ENCODE measurements at regions not wholly inside any gene's neighbourhood (a gene's known extent, or its start where the extent isn't known, plus 50 kb on each side); places are given as distances from the start of the nearest gene placed in this dataset.

GRCh38 chr2:163187119-163187518, 348.6 kb upstream of the KCNH7 start:
- H3K27ac Mint-ChIP-seq, result no peak overlapping the region
- no peaks in the 10 kb centered on the region for H3K4me1 Mint-ChIP-seq
- Histone ChIP-seq H3K4me2 (replicated peaks; ENCODE audit: extremely low read depth, low read length, poor library complexity, severe bottlenecking) (no peak overlapping the region), H3K4me3 (replicated peaks in 1 of 3; ENCODE audit: low read depth in 2 of 3, low read length in 3 of 3) (no peak overlapping the region), H3K9me3 (replicated peaks in 1 of 2; ENCODE audit: control insufficient read depth in 1 of 2, insufficient read depth in 1 of 2, low read length in 2 of 2) (no peaks in the 10 kb centered on the region), H3K79me2 (ENCODE audit: insufficient read depth, low read length) (no peaks in the 10 kb centered on the region), H4K20me1 (ENCODE audit: insufficient read depth, low read length) (no peaks in the 10 kb centered on the region), H3K4me1 (ENCODE audit: control insufficient read depth in 1 of 2, insufficient read depth in 2 of 2, low read length in 2 of 2) (no peaks in the 10 kb centered on the region), H2AFZ (ENCODE audit: insufficient read depth, low read depth, low read length, poor library complexity, severe bottlenecking) (no peak overlapping the region), H3K36me3 (replicated peaks in 1 of 2; ENCODE audit: control insufficient read depth in 1 of 2, insufficient read depth in 2 of 2, low read length in 2 of 2) (no peaks in the 10 kb centered on the region), H3K27me3 (ENCODE audit: control insufficient read depth in 2 of 2, insufficient read depth in 2 of 2, low read length in 2 of 2) (no peaks in the 10 kb centered on the region), H3K27ac (ENCODE audit: low read depth in 1 of 2, low read length in 2 of 2) (no peak overlapping the region), H3K9ac (ENCODE audit: insufficient read depth, low read length, poor library complexity, severe bottlenecking) (no peak overlapping the region)
- H3K27me3 Mint-ChIP-seq (ENCODE audit: low read depth in 3 of 3), result no peaks in the 10 kb centered on the region
- H3K9me3 Mint-ChIP-seq, result no peaks in the 10 kb centered on the region
- TF ChIP-seq CTCF (IDR thresholded peaks at IDR 0.05), result no peak
- WGBS (ENCODE audit: insufficient coverage), result 60% methylated on average over 1 of the region's 2 CpGs
- no peaks in the 10 kb centered on the region for H3K36me3 Mint-ChIP-seq
- no peak for DNase-seq
- no peak overlapping the region for H3K4me3 Mint-ChIP-seq
- intact Hi-C loops (cut with micrococcal nuclease), result no loop called here

- Histone ChIP-seq H4K20me1 (ENCODE audit: insufficient read depth, low read length) (no peaks in the 10 kb centered on the region), H3K79me2 (ENCODE audit: insufficient read depth, low read length) (no peaks in the 10 kb centered on the region), H3K27ac (ENCODE audit: low read depth in 1 of 2, low read length in 2 of 2) (no peak overlapping the region), H3K4me2 (replicated peaks; ENCODE audit: extremely low read depth, low read length, poor library complexity, severe bottlenecking) (no peak overlapping the region), H3K27me3 (ENCODE audit: control insufficient read depth in 2 of 2, insufficient read depth in 2 of 2, low read length in 2 of 2) (no peaks in the 10 kb centered on the region), H3K36me3 (replicated peaks in 1 of 2; ENCODE audit: control insufficient read depth in 1 of 2, insufficient read depth in 2 of 2, low read length in 2 of 2) (no peaks in the 10 kb centered on the region), H2AFZ (ENCODE audit: insufficient read depth, low read depth, low read length, poor library complexity, severe bottlenecking) (no peak overlapping the region), H3K4me3 (replicated peaks in 1 of 3; ENCODE audit: low read depth in 2 of 3, low read length in 3 of 3) (no peak overlapping the region), H3K9ac (ENCODE audit: insufficient read depth, low read length, poor library complexity, severe bottlenecking) (no peak overlapping the region), H3K4me1 (ENCODE audit: control insufficient read depth in 1 of 2, insufficient read depth in 2 of 2, low read length in 2 of 2) (no peaks in the 10 kb centered on the region), H3K9me3 (replicated peaks in 1 of 2; ENCODE audit: control insufficient read depth in 1 of 2, insufficient read depth in 1 of 2, low read length in 2 of 2) (no peaks in the 10 kb centered on the region)
- Mint-ChIP-seq H3K27me3 (ENCODE audit: low read depth in 3 of 3) (no peaks in the 10 kb centered on the region), H3K4me3 (no peak overlapping the region), H3K27ac (no peak overlapping the region), H3K36me3 (no peaks in the 10 kb centered on the region), H3K9me3 (no peaks in the 10 kb centered on the region), H3K4me1 (no peaks in the 10 kb centered on the region)
- no peak for DNase-seq
- no CpG with 5 or more reads among the region's 2 CpGs for WGBS (ENCODE audit: insufficient coverage)
- no peak for TF ChIP-seq CTCF (IDR thresholded peaks at IDR 0.05)
- intact Hi-C loops (cut with micrococcal nuclease), result no loop called here
Measured at GRCh38 chr2:163185160-163185559, 346.6 kb upstream of the KCNH7 start.

Measured in CD14-positive monocyte (primary cell).